G401 (cell line): ENCODE measurements at regions not wholly inside any gene's neighbourhood (a gene's known extent, or its start where the extent isn't known, plus 50 kb on each side); places are given as distances from the start of the nearest gene placed in this dataset.

Source experiments
- DNase-seq: peaks from one replicate; pipeline ENCODE4 v3.0.0-alpha.2; 2015; ENCODE audit warnings: low spot score
- in situ Hi-C: cut with HindIII; loops from 2 replicates; pipeline ENCODE4 v1.10.0; 2016; ENCODE audit warnings: low sequenced_read_pairs, mixed read lengths

DNA sequence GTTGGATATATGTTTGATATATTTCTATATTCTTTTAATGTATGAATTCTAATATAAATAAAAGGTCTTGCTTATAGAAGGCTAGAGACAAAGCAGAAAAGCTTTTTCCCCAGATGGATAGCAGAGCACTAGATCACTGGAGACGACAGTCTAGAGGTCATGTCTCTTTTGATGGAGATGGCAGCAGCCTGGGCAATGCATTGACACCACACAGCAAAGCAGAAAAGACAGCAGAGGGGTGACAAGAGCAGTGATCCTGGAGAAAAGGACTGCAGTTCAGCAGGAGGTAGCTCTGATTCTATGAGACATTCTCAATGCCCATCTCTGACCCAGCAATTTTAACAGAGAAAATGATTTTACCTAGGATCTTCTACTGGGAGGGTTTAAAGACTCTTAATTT, 210.6 kb downstream of the DTHD1 start:
- DNase-seq = no peak
- in situ Hi-C loops = no loop called here

DNA sequence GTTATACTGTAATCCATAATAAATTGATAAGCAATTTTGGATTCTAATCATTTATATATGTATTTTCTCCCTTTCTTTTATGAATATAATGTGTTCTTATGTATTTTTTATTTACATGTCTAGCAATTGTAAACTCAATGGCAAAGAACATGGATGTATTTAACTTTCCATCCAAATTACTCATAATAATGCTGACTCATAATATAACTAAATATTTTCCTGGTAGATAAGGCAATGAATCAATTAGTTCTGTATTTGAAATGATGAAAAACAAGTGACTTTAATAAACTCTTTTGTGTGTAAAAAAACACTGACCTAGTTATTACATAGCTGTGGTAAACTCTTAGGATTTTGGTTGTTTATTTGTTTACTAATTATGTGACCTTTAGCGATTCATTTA, 211.2 kb downstream of the DTHD1 start:
- in situ Hi-C loops = no loop called here
- DNase-seq = no peak

DNA sequence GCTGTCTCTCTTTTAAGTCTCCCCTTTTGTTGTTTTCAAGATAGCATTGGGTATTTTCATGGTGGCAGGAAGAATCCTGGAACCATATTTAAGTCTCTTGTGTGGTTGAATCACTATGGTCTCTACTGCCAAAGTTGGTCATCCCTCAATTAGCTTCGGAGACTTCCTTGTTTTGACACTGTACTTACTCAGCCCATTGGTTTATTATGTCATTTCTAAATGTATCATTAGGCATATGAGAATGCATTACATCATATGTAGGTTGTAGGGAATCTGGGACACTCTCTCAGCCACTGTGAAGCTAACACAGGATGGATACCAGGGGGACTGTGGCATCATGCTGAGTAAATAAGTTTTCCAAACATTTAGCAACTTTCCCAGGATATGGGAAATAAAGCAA, 211.8 kb downstream of the DTHD1 start:
- no peak for DNase-seq
- in situ Hi-C loops = no loop called here

DNA sequence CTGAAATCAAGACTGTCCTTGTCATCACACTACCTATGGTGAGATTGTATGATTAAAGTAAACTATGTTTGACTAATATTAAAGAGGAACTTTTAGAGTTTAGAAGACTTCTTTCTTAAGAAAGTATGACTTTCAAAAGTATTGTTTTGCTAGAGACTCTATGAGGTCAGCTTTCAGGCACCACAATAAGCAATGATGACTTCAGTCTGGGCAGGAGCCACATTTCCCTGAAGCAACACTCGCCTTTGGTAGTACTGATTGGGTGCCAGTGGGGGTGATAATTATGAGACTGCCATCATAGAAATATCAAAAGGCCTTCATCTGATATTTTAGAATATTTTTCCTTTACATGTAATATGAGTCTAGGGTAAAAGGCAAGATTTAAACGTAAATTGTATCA, 212.6 kb downstream of the DTHD1 start:
- in situ Hi-C loops = no loop called here
- DNase-seq = no peak

DNA sequence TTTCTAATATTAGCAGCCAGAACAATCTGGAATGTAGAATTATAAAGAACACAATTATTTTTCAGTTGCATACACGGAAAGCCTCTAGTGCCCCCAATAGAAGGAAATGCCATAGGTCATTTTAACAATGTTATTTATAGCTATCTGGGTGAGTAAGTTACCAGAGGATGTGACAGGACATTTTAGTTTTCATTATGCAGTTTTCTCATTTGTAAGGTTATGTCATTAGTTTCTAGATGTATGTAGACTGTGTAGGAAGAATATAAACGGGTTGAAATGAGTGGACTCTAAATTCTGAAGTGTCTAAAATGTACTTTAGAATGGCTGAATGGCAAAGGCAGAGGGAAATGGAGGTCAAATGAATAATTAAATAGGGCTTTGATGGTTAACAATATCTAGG, 213.3 kb downstream of the DTHD1 start:
- no peak for DNase-seq
- in situ Hi-C loops = no loop called here

DNA sequence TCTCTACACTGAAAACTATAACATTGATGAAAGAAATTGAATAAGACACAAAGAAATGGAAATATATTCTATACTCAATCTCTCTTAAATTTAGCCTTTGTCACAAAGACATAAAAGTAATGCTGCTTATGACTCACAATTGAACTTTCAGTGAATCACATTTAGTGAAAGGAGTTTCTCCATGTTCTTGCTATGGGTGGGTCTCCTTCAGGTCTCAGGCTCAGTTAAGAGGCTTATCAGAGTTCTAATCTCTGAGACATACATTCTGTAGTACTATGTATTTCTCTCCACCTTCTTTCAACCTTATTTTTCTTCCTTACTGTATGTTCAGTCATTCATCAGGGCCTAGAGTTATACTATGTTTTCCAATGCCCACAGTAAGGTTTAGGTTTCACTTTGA, 220.9 kb downstream of the DTHD1 start:
- in situ Hi-C loops = no loop called here

DNA sequence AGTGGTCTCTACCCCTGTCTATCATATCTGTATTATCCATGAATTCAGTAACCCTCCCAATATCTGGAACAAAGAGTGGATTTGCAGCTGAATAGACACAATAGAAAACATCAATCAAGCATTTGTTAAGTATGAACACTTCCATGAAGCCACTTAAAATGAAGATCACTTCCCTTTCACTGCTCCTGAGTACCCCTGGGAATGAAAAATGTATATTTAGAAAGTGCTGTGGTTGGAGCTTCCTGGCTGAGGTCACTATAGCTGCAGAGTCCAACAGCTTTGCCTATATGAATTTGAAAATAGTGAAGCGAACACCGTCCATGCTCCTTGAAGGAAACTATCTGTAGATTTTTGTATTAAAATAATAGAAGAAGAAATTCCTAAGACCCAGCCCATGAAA, 227.0 kb downstream of the DTHD1 start:
- in situ Hi-C loops = no loop called here
- DNase-seq = no peak

More for the DNA sequence above, 220.9 kb downstream of the DTHD1 start:
- no peak for DNase-seq

DNA sequence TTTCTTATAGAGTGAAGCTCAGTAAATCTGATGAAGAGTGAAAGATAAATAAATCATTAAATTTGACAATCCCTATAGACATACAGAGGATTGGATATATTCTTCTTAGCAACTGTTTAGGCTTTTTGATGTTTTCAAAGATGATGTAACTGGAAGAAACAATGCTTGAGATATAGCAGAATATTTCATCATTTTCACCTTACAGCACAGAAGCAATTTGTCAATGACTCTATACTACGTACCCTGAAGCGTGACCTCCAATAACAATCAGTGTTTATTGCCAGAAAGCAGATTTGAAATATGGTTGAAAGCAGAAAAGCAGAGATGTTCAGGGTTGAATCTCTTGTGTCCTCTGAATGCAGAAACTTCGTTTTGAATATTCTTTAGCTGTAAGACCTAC, 228.4 kb downstream of the DTHD1 start:
- in situ Hi-C loops = no loop called here
- DNase-seq = no peak

DNA sequence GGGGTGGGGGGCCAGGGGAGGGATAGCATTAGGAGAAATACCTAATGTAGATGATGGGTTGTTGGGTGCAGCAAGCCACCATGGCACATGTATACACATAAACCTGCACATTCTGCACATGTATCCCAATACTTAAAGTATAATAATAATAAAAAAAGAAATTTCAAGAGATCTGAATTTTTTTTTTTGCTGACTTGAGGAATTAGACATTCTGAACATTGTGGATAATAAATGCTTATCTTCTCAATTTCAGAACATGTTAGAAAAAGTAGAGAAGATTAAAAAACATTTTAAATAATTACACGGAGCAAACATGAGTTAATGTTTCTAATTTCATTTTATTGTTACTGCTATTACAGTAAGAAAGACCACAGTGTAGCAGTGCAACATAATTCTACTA, 230.4 kb downstream of the DTHD1 start:
- no peak for DNase-seq
- in situ Hi-C loops = no loop called here

DNA sequence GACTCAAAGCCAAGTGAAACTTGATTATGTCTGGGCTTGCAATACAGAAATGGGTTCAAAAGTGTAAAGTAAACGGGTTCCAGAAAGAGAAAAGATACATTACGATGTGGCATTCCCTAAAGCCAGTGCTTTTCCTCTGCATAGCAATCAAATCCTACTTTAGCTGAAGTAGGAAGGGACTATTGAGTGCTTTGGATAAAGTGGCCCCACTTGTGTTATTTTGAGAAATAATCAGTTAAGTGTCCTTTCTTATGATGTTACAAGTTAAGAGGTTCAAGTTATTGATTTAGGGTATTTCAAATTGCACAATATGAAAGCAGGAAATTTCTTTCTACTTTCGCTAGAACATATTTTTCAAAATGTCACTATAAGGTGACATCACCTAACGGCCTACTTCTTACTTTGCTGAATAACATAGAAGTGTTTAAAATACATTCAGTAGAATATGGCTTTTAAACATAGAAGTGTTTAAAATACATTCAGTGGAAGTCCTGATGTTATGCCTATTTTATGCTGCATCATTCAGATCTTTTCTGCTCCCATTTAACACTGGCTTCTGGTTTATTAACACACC, 235.2 kb downstream of the DTHD1 start:
- no peak for DNase-seq
- in situ Hi-C loops = no loop called here

DNA sequence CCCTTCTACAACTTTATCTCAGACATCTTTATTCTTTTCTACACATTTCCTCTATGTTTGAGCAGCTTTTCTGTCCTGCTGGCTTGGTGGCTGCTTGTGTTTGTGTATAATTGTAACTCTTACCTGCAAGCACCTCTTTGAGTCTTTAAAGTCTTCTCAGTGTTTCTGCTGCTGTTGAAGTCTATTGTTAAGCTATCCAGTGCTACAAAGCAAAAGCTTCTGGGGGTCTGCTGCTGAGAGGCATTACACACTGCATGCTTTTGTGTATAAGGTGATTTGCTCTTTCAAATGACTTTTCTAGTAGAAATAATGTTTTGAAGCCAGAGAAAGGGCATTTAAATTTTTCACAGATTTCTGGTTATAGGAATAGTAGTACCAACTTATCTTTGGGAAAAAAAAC, 241.8 kb downstream of the DTHD1 start:
- no peak for DNase-seq
- in situ Hi-C loops = no loop called here

DNA sequence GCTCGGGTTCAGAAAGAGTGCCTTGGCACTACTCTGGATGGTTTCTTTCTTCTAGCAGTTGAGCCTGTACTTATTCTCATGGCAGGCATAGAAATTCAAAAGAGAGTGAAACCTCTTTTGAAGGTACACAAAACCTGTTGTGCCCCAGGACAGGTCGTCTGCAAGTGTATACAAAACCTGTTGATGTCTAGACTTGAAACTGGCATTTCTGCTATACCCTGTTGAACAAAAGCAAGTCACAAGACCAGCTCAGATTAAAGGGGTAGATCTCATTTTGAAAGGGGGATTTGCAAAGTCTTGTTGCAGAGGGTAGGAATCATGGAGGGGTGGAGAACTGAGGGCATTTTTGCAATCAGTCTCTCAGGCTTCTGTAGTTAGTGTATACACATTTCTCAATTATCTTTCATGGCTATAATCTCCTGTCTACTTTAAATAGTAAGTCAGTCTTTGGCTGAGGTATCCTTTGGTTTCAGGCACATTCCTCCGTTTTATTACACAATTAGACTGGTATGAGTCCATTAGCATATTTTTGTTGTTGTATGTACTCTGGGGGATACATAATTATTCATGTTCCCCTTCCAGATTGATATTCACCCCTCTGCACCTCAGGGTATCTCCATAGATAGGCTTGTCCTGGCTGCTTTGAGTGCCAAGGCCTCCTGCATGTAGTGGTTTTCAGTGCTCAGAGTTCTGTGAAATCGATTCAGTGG, 251.4 kb downstream of the DTHD1 start:
- DNase-seq = no peak
- in situ Hi-C loops = no loop called here

DNA sequence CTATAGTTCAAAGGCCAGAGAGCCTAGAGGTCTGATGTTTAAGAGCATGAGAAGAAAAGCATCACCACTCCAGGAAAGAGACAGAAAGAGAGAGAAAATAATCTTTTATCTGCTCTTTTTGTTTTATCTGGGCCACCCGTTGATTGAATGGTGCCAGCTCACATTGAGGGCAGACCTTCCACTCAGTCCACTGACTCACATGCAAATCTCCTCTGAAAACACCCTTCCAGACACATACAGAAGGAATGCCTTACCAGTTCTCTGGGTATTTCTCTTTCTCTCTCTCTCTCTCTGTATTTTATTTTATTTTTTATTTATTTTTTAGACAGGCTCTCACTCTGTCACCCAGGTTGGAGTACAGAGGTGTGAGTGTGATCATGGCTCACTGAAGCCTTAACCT, 252.5 kb downstream of the DTHD1 start:
- in situ Hi-C loops = no loop called here
- DNase-seq = no peak

DNA sequence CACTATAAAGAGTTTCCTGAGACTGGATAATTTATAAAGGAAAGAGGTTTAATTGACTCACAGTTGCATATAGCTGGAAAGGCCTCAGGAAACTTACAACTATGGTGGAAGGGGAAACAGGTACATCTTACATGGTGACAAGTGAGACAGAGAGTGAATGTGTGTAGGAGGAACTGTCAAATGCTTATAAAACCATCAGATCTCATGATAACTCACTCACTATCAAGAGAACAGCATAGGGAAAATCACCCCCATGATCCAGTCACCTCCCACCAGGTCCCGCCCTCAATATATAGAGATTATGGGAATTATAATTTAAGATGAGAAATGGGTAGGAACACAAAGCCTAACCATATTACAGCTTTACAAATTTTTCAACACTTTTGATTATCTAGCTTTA, 266.0 kb downstream of the DTHD1 start:
- in situ Hi-C loops = no loop called here
- DNase-seq = no peak

DNA sequence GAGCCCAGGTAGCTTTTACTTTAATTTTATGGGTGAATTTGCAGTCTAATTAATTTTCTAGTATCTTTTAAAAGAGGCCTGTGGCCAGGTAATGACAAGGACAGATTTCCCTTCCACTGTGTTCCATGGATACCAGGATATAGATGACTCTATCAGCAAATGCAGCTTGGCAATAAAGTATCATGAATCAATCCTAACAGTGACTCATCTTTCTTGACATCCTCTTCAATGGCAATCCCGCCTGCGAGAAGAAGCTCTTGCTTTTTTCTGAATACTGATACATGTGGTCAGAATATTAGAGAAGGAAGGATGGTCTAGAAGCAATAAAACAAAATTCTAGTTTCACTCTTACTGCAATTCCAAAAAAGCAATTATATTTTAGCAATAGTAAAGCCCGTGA, 267.8 kb downstream of the DTHD1 start:
- in situ Hi-C loops = no loop called here
- DNase-seq = no peak

DNA sequence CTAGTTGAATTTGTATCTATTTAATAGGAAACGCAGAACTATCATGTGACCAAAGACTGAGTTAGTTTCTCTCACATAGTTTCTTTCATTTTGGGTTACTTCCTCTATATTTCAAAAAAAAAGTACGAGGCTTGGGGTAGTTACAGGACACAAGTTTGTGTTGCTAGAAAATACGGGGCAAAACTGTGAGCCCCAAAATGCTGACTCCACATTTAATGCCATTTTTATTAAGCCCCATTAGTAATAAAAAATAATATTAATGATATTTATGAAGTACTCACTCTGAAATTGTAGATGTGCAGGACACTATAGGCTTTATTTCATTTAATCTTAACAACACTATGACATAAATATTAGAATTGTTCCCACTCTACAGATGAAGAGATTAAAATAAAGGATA, 268.6 kb downstream of the DTHD1 start:
- in situ Hi-C loops = no loop called here
- no peak for DNase-seq

DNA sequence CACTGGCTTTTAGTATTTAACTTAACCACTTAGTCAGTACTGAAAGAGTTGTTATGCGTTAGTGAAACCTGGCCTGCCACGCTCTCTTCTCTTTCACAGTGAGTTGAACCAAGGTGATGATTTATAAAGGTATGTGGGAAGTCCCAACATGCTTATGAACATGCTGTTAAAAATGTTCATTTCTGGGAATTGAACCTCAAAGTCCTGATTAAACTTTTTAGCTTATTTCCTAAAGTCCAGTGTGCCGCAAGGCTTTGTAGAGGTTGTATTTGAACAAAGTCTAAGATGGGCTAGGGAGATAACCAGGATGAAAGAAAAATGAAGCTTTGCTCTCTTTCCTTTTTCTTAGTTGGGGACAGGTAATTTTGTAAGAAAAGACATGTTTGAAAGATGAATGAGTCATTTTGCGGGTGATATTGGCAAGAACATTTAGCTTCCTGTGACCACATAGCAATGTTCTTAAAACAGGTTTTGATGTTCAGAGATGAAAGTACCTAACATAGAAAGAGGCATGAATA, 270.3 kb downstream of the DTHD1 start:
- in situ Hi-C loops = no loop called here
- DNase-seq = no peak

DNA sequence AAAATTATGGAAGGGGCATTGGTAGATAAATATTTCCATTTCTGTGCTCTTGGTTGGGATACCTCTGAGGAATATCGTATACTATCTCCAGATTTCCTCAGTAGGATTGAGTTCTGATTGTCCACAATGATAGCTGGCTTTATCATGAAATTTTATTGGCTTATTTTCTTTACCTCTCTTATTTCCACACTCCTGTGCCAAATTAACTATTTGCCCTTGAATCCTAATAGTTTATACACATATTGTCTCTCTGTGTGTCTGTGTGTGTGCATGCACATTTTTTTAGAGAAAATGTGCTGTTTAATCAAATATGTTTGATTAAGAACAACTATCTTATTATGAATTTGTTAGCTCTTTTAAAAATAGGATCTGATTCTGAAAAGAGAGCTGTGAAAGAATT, 271.6 kb downstream of the DTHD1 start:
- DNase-seq = no peak
- in situ Hi-C loops = no loop called here

DNA sequence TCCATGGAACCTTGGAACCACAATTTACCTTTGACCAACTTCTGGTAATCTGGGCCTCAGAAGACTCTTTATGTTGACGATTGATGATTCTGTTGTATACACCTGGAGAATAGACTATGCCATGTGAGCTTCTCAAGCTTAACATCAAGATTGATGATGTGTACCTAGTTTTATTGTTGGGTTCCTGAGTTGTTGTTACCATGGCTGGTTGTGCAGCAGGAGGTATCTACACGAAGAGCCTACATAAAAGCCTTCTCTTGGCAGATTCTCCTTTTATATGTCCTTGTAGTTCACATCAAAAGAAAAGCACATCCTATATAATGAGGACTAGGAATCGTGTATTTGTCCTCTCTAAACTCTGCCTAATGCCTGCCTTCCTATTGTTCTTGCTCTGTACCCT, 272.0 kb downstream of the DTHD1 start:
- no peak for DNase-seq
- in situ Hi-C loops = no loop called here

DNA sequence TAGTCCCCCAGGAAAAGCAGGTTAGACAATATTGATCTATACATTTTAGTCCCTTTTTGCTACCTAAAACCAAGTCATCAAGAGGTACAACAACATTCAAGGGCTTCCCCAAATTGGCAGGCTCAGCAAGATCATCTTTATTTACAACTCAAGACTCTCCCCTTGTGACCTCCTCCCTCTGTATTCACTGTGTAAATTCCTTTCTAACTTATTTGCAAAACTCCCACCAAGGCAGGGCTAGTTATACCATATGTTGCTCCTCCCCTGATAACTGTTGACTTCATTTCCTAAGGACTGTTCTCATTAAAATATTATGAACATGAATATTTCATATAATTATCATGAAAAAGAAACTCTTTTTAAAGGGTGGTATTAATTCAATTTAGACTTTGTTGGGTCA, 275.6 kb downstream of the DTHD1 start:
- DNase-seq = no peak
- in situ Hi-C loops = no loop called here

DNA sequence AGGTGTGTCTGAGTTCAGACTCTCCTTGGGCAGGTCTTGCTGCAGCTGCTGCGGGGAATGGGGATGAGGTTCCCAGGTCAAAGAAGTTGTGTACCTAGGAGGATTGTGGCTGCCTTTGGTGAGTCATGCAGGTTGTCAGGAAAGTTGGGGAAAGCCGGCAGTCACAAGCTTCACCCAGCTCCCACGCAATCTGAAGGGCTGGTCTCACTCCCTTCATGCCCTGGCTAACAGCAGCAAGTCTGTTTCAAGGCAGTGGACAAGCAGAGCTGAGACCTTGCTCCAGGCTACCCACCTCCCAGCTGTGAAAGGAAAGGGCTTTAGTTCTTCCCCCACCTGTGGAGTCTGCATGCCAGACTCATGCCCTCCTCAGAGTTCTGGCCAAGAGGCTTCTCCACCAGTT, 287.2 kb downstream of the DTHD1 start:
- DNase-seq = no peak
- in situ Hi-C loops = no loop called here
